NT2/D1 (cell line): ENCODE measurements at regions not wholly inside any gene's neighbourhood (a gene's known extent, or its start where the extent isn't known, plus 50 kb on each side); places are given as distances from the start of the nearest gene placed in this dataset.

Experiments used
- SUZ12 ChIP-seq: IDR thresholded peaks from 2 replicates; pipeline ENCODE4 v1.6.1; 2011; ENCODE audit not compliant: insufficient read length, insufficient read depth; ENCODE audit errors: extremely low read depth
- YY1 ChIP-seq: IDR thresholded peaks from 2 replicates; pipeline ENCODE4 v1.6.1; 2011; ENCODE audit not compliant: insufficient read length, insufficient read depth
- ZNF274 ChIP-seq: IDR thresholded peaks from 2 replicates; pipeline ENCODE4 v1.6.1; 2011; ENCODE audit warnings: mild to moderate bottlenecking, low read depth, low read length

GRCh38 chr17:31738488-31738887 lies 120.6 kb downstream of the COPRS start:
- TF ChIP-seq YY1 (no peak), ZNF274 (no peak), SUZ12 (no peak)
